Endodermal cell (in vitro differentiated cells): ENCODE measurements at regions not wholly inside any gene's neighbourhood (a gene's known extent, or its start where the extent isn't known, plus 50 kb on each side); places are given as distances from the start of the nearest gene placed in this dataset.
A peak's percentile ranks its signal among the peaks of the same experiment; 100 is the strongest.
"Not testable (repeated sequence)": the region's sequence is repeated elsewhere in the genome, so short reads cannot be mapped to it uniquely, and the experiment has no call there.

Experiments used
- DNase-seq: peaks from one replicate; pipeline ENCODE4 v3.0.0-alpha.2; 2017
- H3K27ac ChIP-seq: 2 replicates; pipeline ENCODE4 v1.5.1; 2013; ENCODE audit warnings: mild to moderate bottlenecking, low read depth, low read length, moderate library complexity
- H3K27me3 ChIP-seq: 2 replicates; pipeline ENCODE4 v1.6.1; 2013; ENCODE audit warnings: mild to moderate bottlenecking, low read length, moderate library complexity; ENCODE audit not compliant: insufficient read depth, control insufficient read depth, poor library complexity, severe bottlenecking
- H3K36me3 ChIP-seq: 2 replicates; pipeline ENCODE4 v1.7.0; 2013; ENCODE audit warnings: mild to moderate bottlenecking, low read length, moderate library complexity; ENCODE audit not compliant: control insufficient read depth, insufficient read depth
- H3K4me1 ChIP-seq: one replicate; pipeline ENCODE4 v1.7.0; 2013; ENCODE audit warnings: low read length; ENCODE audit not compliant: control insufficient read depth, insufficient read depth
- H3K4me3 ChIP-seq: 2 replicates; pipeline ENCODE4 v1.5.1; 2013; ENCODE audit warnings: mild to moderate bottlenecking, low read length, moderate library complexity
- H3K9ac ChIP-seq: 2 replicates; pipeline ENCODE4 v1.6.1; 2013; ENCODE audit warnings: mild to moderate bottlenecking, low read length, moderate library complexity; ENCODE audit not compliant: poor library complexity, severe bottlenecking; ENCODE audit errors: extremely low read depth
- H3K9me3 ChIP-seq: 2 replicates; pipeline ENCODE4 v1.6.1; 2013; ENCODE audit warnings: mild to moderate bottlenecking, low read length, moderate library complexity; ENCODE audit not compliant: control insufficient read depth
- H3K27ac Mint-ChIP-seq: 2 replicates; pipeline ENCODE4 v1.8.0; 2020; ENCODE audit warnings: mixed read lengths
- H3K27me3 Mint-ChIP-seq: 2 replicates; pipeline ENCODE4 v1.8.0; 2021; ENCODE audit warnings: mild to moderate bottlenecking, mixed read lengths; ENCODE audit not compliant: insufficient read depth
- H3K36me3 Mint-ChIP-seq: 2 replicates; pipeline ENCODE4 v1.8.0; 2020; ENCODE audit warnings: low read depth, mixed read lengths
- H3K4me1 Mint-ChIP-seq: 2 replicates; pipeline ENCODE4 v1.8.0; 2020; ENCODE audit warnings: mixed read lengths
- H3K4me3 Mint-ChIP-seq: 2 replicates; pipeline ENCODE4 v1.8.0; 2020; ENCODE audit warnings: mild to moderate bottlenecking, moderate library complexity, mixed read lengths
- H3K9me3 Mint-ChIP-seq: 2 replicates; pipeline ENCODE4 v1.8.0; 2020; ENCODE audit warnings: mild to moderate bottlenecking, mixed read lengths
- CTCF ChIP-seq: fragments of 200-600 bp; sonication (generic); conservative IDR thresholded peaks from 2 replicates; pipeline ENCODE4 v1.5.0; 2021; ENCODE audit warnings: antibody characterized with exemption, mild to moderate bottlenecking
- WGBS, 2 experiments: methylation state at CpG; one replicate each; pipeline versions ENCODE4 v1.1.5 to v1.1.7; 2013; ENCODE audit warnings: missing lambda C conversion rate in 2 of 2, mixed read lengths in 1 of 2; ENCODE audit not compliant: insufficient coverage in 1 of 2, insufficient read length in 1 of 2; 5-methylcytosine and 5-hydroxymethylcytosine counted together

DNA sequence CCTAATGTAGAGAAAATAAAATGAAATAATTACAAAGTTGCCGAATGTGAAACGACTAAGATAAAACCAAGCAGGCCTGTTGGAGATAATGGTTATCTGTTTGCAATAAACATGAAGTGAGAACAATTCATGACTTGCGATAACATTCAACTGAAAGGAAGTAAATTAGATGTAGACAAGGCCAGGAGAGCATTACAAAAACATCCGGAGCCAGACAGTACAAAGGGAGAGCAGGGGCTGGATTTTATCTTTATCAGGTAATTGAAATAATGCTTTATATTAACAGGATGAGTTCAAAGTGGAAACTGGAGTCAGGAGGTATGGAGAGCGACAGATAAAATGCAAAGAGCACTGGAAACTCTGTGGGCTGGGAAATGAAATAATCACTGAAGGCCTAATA lies 265.6 kb upstream of the GOT2 start:
- no peak overlapping the region for H3K27ac Mint-ChIP-seq
- H3K27me3 Mint-ChIP-seq = no peaks in the 10 kb centered on the region

GRCh38 chr16:58992755-58993154 lies 258.6 kb upstream of the GOT2 start:
- not testable (repeated sequence) for H3K9ac ChIP-seq, H3K27ac ChIP-seq, H3K9me3 ChIP-seq, DNase-seq, H3K27ac Mint-ChIP-seq, H3K36me3 ChIP-seq, H3K4me1 ChIP-seq, H3K4me3 ChIP-seq, H3K36me3 Mint-ChIP-seq, H3K4me3 Mint-ChIP-seq, H3K27me3 ChIP-seq, H3K4me1 Mint-ChIP-seq, H3K27me3 Mint-ChIP-seq
- peaks cover 45% of the 10 kb centered on the region for H3K9me3 Mint-ChIP-seq
- 84 to 100% methylated on average over 1 to 8 of the region's 8 CpGs for WGBS, 2 experiments

More for the DNA sequence above, 265.6 kb upstream of the GOT2 start:
- 77 to 92% methylated on average over 5 of the region's 5 CpGs for WGBS, 2 experiments
- H3K9ac ChIP-seq = no peak overlapping the region
- H3K27me3 ChIP-seq = no peaks in the 10 kb centered on the region
- no peaks in the 10 kb centered on the region for H3K9me3 ChIP-seq
- Mint-ChIP-seq H3K4me1 (peaks cover 17% of the 10 kb centered on the region), H3K4me3 (no peak overlapping the region), H3K9me3 (peaks cover 11% of the 10 kb centered on the region), H3K36me3 (no peaks in the 10 kb centered on the region)
- H3K4me1 ChIP-seq = no peaks in the 10 kb centered on the region
- TF ChIP-seq CTCF = no peak
- no peak overlapping the region for H3K4me3 ChIP-seq
- no peaks in the 10 kb centered on the region for H3K36me3 ChIP-seq
- DNase-seq = no peak
- H3K27ac ChIP-seq = no peak overlapping the region

DNA sequence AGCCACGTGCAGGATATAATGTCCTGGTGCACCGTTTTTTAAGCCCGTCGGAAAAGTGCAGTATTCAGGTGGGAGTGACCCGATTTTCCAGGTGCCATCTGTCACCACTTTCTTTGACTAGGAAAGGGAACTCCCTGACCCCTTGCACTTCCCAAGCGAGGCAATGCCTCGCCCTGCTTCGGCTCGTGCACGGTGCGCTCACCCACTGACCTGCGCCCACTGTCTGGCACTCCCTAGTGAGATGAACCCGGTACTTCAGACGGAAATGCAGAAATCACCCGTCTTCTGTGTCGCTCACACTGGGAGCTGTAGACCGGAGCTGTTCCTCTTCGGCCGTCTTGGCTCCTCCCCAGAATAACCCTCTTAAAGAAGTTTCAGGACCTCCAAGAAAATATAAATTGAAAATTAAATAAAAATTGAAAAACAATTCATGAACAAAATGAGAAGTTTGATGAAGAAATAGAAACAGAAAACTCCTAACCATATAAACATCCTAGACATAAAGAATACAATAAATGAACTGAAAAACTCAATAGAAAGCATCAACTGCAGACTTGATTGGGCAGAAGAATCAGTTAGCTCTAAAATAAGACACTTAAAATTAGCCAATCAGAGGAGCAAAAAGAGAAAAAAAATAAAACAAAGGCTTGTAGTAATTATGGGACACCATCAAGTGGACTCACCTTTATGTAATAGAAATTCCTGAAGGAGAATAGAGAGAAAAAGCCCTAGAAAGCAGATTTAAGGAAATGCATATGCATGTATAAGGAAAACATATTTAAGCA lies 249.3 kb upstream of the GOT2 start:
- not testable (repeated sequence) for H3K36me3 ChIP-seq, H3K9ac ChIP-seq, H3K4me1 Mint-ChIP-seq, H3K27me3 Mint-ChIP-seq, H3K4me1 ChIP-seq, H3K27ac Mint-ChIP-seq, H3K4me3 Mint-ChIP-seq, H3K36me3 Mint-ChIP-seq, H3K27ac ChIP-seq, DNase-seq, H3K27me3 ChIP-seq
- peaks cover 27% of the 10 kb centered on the region for H3K9me3 Mint-ChIP-seq
- Histone ChIP-seq H3K9me3 (peaks cover 20% of the 10 kb centered on the region), H3K4me3 (peak overlapping the region; percentile 19)
- WGBS, 2 experiments = 82 to 84% methylated on average over 8 to 19 of the region's 19 CpGs

DNA sequence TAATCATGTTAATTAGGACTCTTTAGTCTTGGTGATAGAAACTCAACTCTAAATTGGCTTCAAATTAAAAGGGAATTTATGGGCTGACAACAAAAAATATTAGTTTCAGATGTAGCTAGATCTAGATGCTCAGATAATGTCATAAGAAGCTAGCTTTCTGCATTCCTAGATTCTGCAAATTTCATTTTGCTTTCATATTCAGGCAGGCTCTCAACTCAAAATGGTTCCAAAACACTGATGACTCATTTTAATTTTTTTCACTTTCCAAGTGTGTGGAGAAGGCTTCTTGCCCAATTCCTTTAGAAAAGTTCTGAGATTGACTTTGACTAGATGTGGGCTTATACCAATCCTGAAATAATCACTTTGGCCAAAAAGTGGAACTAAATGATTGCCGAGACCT lies 236.7 kb upstream of the GOT2 start:
- Histone ChIP-seq H3K4me3 (no peak overlapping the region), H3K4me1 (peaks cover 4% of the 10 kb centered on the region), H3K9ac (no peak overlapping the region), H3K27ac (no peak overlapping the region), H3K36me3 (no peaks in the 10 kb centered on the region), H3K27me3 (no peaks in the 10 kb centered on the region), H3K9me3 (no peaks in the 10 kb centered on the region)
- Mint-ChIP-seq H3K4me3 (no peak overlapping the region), H3K4me1 (peaks cover 5% of the 10 kb centered on the region), H3K36me3 (no peaks in the 10 kb centered on the region), H3K27me3 (no peaks in the 10 kb centered on the region), H3K9me3 (no peaks in the 10 kb centered on the region), H3K27ac (no peak overlapping the region)
- no peak for DNase-seq
- TF ChIP-seq CTCF = no peak
- 92% methylated on average over 1 of the region's 1 CpG; no CpG with 5 or more reads in 1 of the 2 experiments for WGBS, 2 experiments
